ENCODE measurements at regions not wholly inside any gene's neighbourhood (a gene's known extent, or its start where the extent isn't known, plus 50 kb on each side); places are given as distances from the start of the nearest gene placed in this dataset.

- no peaks in the 10 kb centered on the region for H3K27me3 ChIP-seq
- no peaks in the 10 kb centered on the region for H3K9me3 ChIP-seq
- no peak for DNase-seq
- intact Hi-C loops (cut with DNase I) = no loop called here
- no peaks in the 10 kb centered on the region for H3K36me3 ChIP-seq
- no peak overlapping the region for H3K4me3 ChIP-seq
- no peaks in the 10 kb centered on the region for H3K4me1 ChIP-seq
- no peak for ATAC-seq
- no peak overlapping the region for H3K27ac ChIP-seq
- TF ChIP-seq, protein P1, sequence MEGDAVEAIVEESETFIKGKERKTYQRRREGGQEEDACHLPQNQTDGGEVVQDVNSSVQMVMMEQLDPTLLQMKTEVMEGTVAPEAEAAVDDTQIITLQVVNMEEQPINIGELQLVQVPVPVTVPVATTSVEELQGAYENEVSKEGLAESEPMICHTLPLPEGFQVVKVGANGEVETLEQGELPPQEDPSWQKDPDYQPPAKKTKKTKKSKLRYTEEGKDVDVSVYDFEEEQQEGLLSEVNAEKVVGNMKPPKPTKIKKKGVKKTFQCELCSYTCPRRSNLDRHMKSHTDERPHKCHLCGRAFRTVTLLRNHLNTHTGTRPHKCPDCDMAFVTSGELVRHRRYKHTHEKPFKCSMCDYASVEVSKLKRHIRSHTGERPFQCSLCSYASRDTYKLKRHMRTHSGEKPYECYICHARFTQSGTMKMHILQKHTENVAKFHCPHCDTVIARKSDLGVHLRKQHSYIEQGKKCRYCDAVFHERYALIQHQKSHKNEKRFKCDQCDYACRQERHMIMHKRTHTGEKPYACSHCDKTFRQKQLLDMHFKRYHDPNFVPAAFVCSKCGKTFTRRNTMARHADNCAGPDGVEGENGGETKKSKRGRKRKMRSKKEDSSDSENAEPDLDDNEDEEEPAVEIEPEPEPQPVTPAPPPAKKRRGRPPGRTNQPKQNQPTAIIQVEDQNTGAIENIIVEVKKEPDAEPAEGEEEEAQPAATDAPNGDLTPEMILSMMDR (IDR thresholded peaks at IDR 0.05) = no peak
These were observed 154.5 kb upstream of the C1orf87 start for GRCh38 chr1:60228041-60228491.

DNA sequence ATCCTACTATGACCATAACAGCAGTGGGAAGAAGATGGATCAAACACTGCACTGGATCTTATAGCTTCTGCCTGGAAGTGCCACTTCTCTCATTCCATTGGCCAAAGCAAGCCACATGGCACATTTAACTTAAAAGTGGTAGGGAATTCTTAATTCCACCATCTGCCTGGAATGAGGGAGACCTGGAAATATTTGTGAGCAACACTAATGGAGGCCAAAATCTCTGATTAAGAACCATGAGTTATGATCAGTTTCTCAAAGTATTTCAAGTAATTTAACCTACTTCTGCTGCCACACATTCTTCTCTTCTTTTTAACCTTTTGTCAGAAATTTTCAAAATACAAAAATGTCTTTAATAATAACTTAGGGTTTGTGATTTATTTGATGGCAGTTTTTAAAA, 154.0 kb upstream of the C1orf87 start:
- TF ChIP-seq, protein P1 (IDR thresholded peaks at IDR 0.05) = no peak
- Histone ChIP-seq H3K4me1 (no peaks in the 10 kb centered on the region), H3K36me3 (no peaks in the 10 kb centered on the region), H3K9me3 (no peaks in the 10 kb centered on the region), H3K27ac (no peak overlapping the region), H3K4me3 (no peak overlapping the region), H3K27me3 (no peaks in the 10 kb centered on the region)
- DNase-seq = no peak
- no peak for ATAC-seq
- intact Hi-C loops (cut with DNase I) = no loop called here

- no peak overlapping the region for H3K27ac ChIP-seq
- TF ChIP-seq, protein P1 (IDR thresholded peaks at IDR 0.05) = no peak
- DNase-seq (no peak), ATAC-seq (no peak)
- H3K9me3 ChIP-seq = no peaks in the 10 kb centered on the region
- intact Hi-C loops (cut with DNase I) = no loop called here
- no peaks in the 10 kb centered on the region for H3K4me1 ChIP-seq
- no peaks in the 10 kb centered on the region for H3K27me3 ChIP-seq
- no peaks in the 10 kb centered on the region for H3K36me3 ChIP-seq
- no peak overlapping the region for H3K4me3 ChIP-seq
These were observed 151.9 kb upstream of the C1orf87 start for GRCh38 chr1:60225486-60225885.

DNA sequence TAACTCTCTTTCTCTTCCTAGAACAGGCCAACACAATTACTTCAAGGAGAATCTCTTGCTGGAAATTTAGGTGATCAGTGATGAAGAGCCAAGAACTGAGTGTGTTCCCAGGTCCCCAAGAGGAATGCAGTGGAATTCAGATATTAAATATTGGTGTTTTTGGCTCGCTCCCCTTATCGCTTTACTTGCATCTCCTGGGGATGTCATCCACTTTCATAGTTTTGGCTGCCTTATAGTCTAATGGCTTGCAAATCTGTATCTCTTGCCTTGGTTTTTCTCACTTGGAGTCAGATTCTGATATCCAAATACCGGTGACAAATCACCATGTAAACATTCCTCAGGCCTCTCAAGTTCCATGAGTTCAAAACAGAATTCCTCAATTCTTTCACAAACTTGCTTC, 151.0 kb upstream of the C1orf87 start:
- intact Hi-C loops (cut with DNase I) = no loop called here
- no peaks in the 10 kb centered on the region for H3K36me3 ChIP-seq
- TF ChIP-seq, protein P1 (IDR thresholded peaks at IDR 0.05) = no peak
- no peak overlapping the region for H3K27ac ChIP-seq
- no peaks in the 10 kb centered on the region for H3K9me3 ChIP-seq
- DNase-seq = no peak
- no peak for ATAC-seq
- H3K4me1 ChIP-seq = no peaks in the 10 kb centered on the region
- no peak overlapping the region for H3K4me3 ChIP-seq
- H3K27me3 ChIP-seq = no peaks in the 10 kb centered on the region

DNA sequence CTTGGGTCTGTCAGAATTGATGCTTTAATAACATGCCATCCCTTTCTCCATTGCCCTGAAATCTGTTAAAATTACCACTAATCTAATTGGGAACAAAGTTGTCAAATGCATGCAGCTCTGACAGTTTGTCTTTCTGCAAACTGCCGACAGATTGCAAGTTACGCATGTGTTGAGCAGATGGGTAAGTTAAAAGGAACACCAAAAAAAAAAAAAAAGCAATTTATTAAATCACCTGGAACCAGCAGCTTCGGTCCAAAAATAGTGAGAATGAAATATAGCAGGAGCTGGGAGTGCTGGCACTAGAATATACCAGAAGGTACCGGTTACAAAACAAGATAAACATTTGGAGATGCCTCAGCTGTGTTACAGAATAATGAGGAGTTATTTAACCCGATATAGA, 149.6 kb upstream of the C1orf87 start:
- no peaks in the 10 kb centered on the region for H3K4me1 ChIP-seq
- H3K36me3 ChIP-seq = no peaks in the 10 kb centered on the region
- intact Hi-C loops (cut with DNase I) = no loop called here
- H3K4me3 ChIP-seq = no peak overlapping the region
- H3K27me3 ChIP-seq = no peaks in the 10 kb centered on the region
- DNase-seq (no peak), ATAC-seq (no peak)
- H3K27ac ChIP-seq = no peak overlapping the region
- H3K9me3 ChIP-seq = no peaks in the 10 kb centered on the region
- TF ChIP-seq, protein P1 (IDR thresholded peaks at IDR 0.05) = no peak

Measured in left lung (tissue), 4 donors.